ENCODE measurements at regions not wholly inside any gene's neighbourhood (a gene's known extent, or its start where the extent isn't known, plus 50 kb on each side); places are given as distances from the start of the nearest gene placed in this dataset.

- TF ChIP-seq GATA3 (IDR thresholded peaks at IDR 0.05; ENCODE audit: low read depth, low read length) (no peak), GATA2 (IDR thresholded peaks at IDR 0.05; ENCODE audit: low read depth, low read length) (no peak)
Observed at GRCh38 chr2:196286821-196287220, 115.4 kb upstream of the STK17B start.

Data from SH-SY5Y (cell line).